ENCODE measurements at regions not wholly inside any gene's neighbourhood (a gene's known extent, or its start where the extent isn't known, plus 50 kb on each side); places are given as distances from the start of the nearest gene placed in this dataset.

DNA sequence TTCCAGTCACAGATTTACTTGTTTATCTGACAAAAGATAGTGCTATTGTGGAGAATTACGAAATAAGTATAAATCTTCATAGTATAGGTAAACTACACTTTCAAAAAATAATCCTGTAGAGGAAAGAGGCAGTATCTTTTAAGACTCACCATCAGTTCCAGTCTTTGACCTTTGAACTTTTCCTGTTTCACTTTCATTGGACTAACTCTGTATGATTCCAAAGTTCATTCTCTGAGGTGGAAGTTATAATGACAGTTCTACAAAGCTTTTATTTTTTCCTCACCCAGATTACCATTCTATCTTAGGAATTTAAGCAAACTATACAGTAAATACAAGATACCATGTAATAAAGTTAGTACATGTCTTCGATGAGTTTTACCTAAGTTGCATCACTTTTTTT lies 901.3 kb upstream of the SEMA6A start:
- no peak for TF ChIP-seq POLR2A (IDR thresholded peaks at IDR 0.05)
- TF ChIP-seq, protein P1, sequence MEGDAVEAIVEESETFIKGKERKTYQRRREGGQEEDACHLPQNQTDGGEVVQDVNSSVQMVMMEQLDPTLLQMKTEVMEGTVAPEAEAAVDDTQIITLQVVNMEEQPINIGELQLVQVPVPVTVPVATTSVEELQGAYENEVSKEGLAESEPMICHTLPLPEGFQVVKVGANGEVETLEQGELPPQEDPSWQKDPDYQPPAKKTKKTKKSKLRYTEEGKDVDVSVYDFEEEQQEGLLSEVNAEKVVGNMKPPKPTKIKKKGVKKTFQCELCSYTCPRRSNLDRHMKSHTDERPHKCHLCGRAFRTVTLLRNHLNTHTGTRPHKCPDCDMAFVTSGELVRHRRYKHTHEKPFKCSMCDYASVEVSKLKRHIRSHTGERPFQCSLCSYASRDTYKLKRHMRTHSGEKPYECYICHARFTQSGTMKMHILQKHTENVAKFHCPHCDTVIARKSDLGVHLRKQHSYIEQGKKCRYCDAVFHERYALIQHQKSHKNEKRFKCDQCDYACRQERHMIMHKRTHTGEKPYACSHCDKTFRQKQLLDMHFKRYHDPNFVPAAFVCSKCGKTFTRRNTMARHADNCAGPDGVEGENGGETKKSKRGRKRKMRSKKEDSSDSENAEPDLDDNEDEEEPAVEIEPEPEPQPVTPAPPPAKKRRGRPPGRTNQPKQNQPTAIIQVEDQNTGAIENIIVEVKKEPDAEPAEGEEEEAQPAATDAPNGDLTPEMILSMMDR (IDR thresholded peaks at IDR 0.05), result peak in 1 of 6 experiments; percentile 4

Measured in Peyer's patch (tissue), 4 donors.